ENCODE measurements at regions not wholly inside any gene's neighbourhood (a gene's known extent, or its start where the extent isn't known, plus 50 kb on each side); places are given as distances from the start of the nearest gene placed in this dataset.

GRCh38 chr2:18067588-18068384, 189.3 kb downstream of the KCNS3 start:
- TF ChIP-seq CTCF (IDR thresholded peaks at IDR 0.05) = no peak
- no peak for TF ChIP-seq MAX (IDR thresholded peaks at IDR 0.05)
- no peak for TF ChIP-seq REST (IDR thresholded peaks at IDR 0.05)
- no peak for TF ChIP-seq HDAC2 (IDR thresholded peaks at IDR 0.05)
- TF ChIP-seq RAD21 (conservative IDR thresholded peaks at IDR 0.05 in 1 of 2, IDR thresholded peaks at IDR 0.05 in 1 of 2) = no peak
- no peak for TF ChIP-seq ESRRA (IDR thresholded peaks at IDR 0.05; ENCODE audit: borderline replicate concordance, low read length)
- no peak for TF ChIP-seq EP300 (IDR thresholded peaks at IDR 0.05)
- no peak for TF ChIP-seq BCL3 (IDR thresholded peaks at IDR 0.05)
